NCI-H526 treated with DMSO at 0.1 percent for 48 hours (cell line): ENCODE measurements at regions not wholly inside any gene's neighbourhood (a gene's known extent, or its start where the extent isn't known, plus 50 kb on each side); places are given as distances from the start of the nearest gene placed in this dataset.
A peak's percentile ranks its signal among the peaks of the same experiment; 100 is the strongest.
"Not testable (repeated sequence)": the region's sequence is repeated elsewhere in the genome, so short reads cannot be mapped to it uniquely, and the experiment has no call there.

Source experiments
- DNase-seq: peaks from one replicate; lab custom pipeline; 2025; lab: John Stamatoyannopoulos, UW

- no peak for DNase-seq
Observed at GRCh38 chr12:87413784-87414183, 615.4 kb downstream of the C12orf50 start.

- no peak for DNase-seq
Observed at GRCh38 chr12:87406926-87407325, 622.3 kb downstream of the C12orf50 start.

- no peak for DNase-seq
Observed at GRCh38 chr12:87405918-87406317, 623.3 kb downstream of the C12orf50 start.

- DNase-seq = not testable (repeated sequence)
Observed at GRCh38 chr12:87394168-87394567, 635.0 kb downstream of the C12orf50 start.

GRCh38 chr12:87388376-87388775 is 640.8 kb downstream of the C12orf50 start:
- DNase-seq = no peak

- no peak for DNase-seq
Observed at GRCh38 chr12:87385322-87385721, 643.9 kb downstream of the C12orf50 start.

GRCh38 chr12:87384226-87384625 is 645.0 kb downstream of the C12orf50 start:
- DNase-seq = no peak

GRCh38 chr12:87383680-87384079 is 645.5 kb downstream of the C12orf50 start:
- no peak for DNase-seq

GRCh38 chr12:87382959-87383566 is 646.1 kb downstream of the C12orf50 start:
- no peak for DNase-seq

- DNase-seq = no peak
Observed at GRCh38 chr12:87382436-87382835, 646.8 kb downstream of the C12orf50 start.

- DNase-seq = no peak
Observed at GRCh38 chr12:87381742-87382141, 647.5 kb downstream of the C12orf50 start.

GRCh38 chr12:87378526-87378925 is 650.7 kb downstream of the C12orf50 start:
- no peak for DNase-seq

GRCh38 chr12:87376722-87377121 is 652.5 kb downstream of the C12orf50 start:
- DNase-seq = no peak

GRCh38 chr12:87369161-87369560 is 660.0 kb downstream of the C12orf50 start:
- no peak for DNase-seq

GRCh38 chr12:87368259-87368658 is 660.9 kb downstream of the C12orf50 start:
- DNase-seq = peak; percentile 55

GRCh38 chr12:87365423-87365822 is 663.8 kb downstream of the C12orf50 start:
- no peak for DNase-seq

GRCh38 chr12:87363497-87364084 is 665.6 kb downstream of the C12orf50 start:
- DNase-seq = no peak

- no peak for DNase-seq
Observed at GRCh38 chr12:87349681-87350080, 679.5 kb downstream of the C12orf50 start.

GRCh38 chr12:87348071-87348470 is 681.1 kb downstream of the C12orf50 start:
- no peak for DNase-seq

GRCh38 chr12:87344699-87345098 is 684.5 kb downstream of the C12orf50 start:
- no peak for DNase-seq

GRCh38 chr12:87338681-87339080 is 690.5 kb downstream of the C12orf50 start:
- no peak for DNase-seq

- DNase-seq = no peak
Observed at GRCh38 chr12:87336814-87337336, 692.3 kb downstream of the C12orf50 start.

- no peak for DNase-seq
Observed at GRCh38 chr12:87332987-87333726, 696.0 kb downstream of the C12orf50 start.
